Upper lobe of left lung (tissue), 4 donors: ENCODE measurements at regions not wholly inside any gene's neighbourhood (a gene's known extent, or its start where the extent isn't known, plus 50 kb on each side); places are given as distances from the start of the nearest gene placed in this dataset.

Source experiments
- CTCF ChIP-seq, 6 experiments: fragments of 450-650 bp in 4 of 6; fragments of 200-600 bp in 2 of 6; sonication (generic) in 2 of 6; IDR thresholded peaks; one replicate each; pipeline ENCODE4 v1.5.1; 2016 to 2019; ENCODE audit warnings: antibody characterized with exemption in 6 of 6
- POLR2AphosphoS5 ChIP-seq, 2 donors: sonication (generic); formaldehyde crosslinking; IDR thresholded peaks; one replicate each; pipeline ENCODE4 v1.5.1; 2017; ENCODE audit warnings: antibody characterized with exemption in 2 of 2

GRCh38 chr11:22984045-22984444 lies 123.8 kb upstream of the CCDC179 start:
- TF ChIP-seq POLR2AphosphoS5 (IDR thresholded peaks at IDR 0.05) (no peak), CTCF (IDR thresholded peaks at IDR 0.05) (no peak)
